Activated CD8-positive, alpha-beta T cell treated with anti-CD3 and anti-CD28 coated beads for 36 hours (primary cell): ENCODE measurements at regions not wholly inside any gene's neighbourhood (a gene's known extent, or its start where the extent isn't known, plus 50 kb on each side); places are given as distances from the start of the nearest gene placed in this dataset.

Source experiments
- ATAC-seq: fragments of 200-7000 bp; cut with Tn5 transposase; one replicate; pipeline ENCODE4 v1.10.0; 2021; ENCODE audit warnings: mild to moderate bottlenecking, moderate library complexity
- CTCF ChIA-PET: fragments of 350-600 bp; sonication (Branson Sonifier 250); formaldehyde crosslinking; loops from one replicate; lab custom pipeline; 2021; ENCODE audit warnings: antibody characterized with exemption; lab: Charles Lee
- POLR2A ChIA-PET: fragments of 350-600 bp; sonication (Branson Sonifier 250); formaldehyde crosslinking; loops from one replicate; lab custom pipeline; 2021; ENCODE audit warnings: antibody characterized with exemption; lab: Charles Lee
- DNase-seq: peaks from one replicate; pipeline ENCODE4 v3.0.0-alpha.2; 2020
- H3K27ac Mint-ChIP-seq: one replicate; pipeline ENCODE4 v1.8.0; 2021; ENCODE audit warnings: mild to moderate bottlenecking, mixed read lengths
- H3K27me3 Mint-ChIP-seq: one replicate; pipeline ENCODE4 v1.8.0; 2021; ENCODE audit warnings: mixed read lengths
- H3K36me3 Mint-ChIP-seq: one replicate; pipeline ENCODE4 v1.8.0; 2021; ENCODE audit warnings: low read depth, mixed read lengths
- H3K4me1 Mint-ChIP-seq: one replicate; pipeline ENCODE4 v1.8.0; 2021; ENCODE audit warnings: low read depth, mixed read lengths
- H3K4me3 Mint-ChIP-seq: one replicate; pipeline ENCODE4 v1.8.0; 2021; ENCODE audit warnings: mild to moderate bottlenecking, moderate library complexity, mixed read lengths
- H3K9me3 Mint-ChIP-seq: one replicate; pipeline ENCODE4 v1.8.0; 2021; ENCODE audit warnings: mixed read lengths
- CTCF ChIP-seq: fragments of 200-600 bp; IDR thresholded peaks from one replicate; pipeline ENCODE4 v1.8.0; 2022; ENCODE audit warnings: antibody characterized with exemption, mild to moderate bottlenecking
- intact Hi-C: fragments of 100-400 bp; cut with micrococcal nuclease; formaldehyde crosslinking; loops from one replicate; pipeline ENCODE4 v1.10.0; 2022

GRCh38 chr2:34875091-34875745 is 1276.1 kb upstream of the FAM98A start:
- H3K4me1 Mint-ChIP-seq: no peaks in the 10 kb centered on the region
- ATAC-seq (no peak), DNase-seq (no peak)
- H3K4me3 Mint-ChIP-seq: no peak overlapping the region
- TF ChIP-seq CTCF: no peak
- no peaks in the 10 kb centered on the region for H3K27me3 Mint-ChIP-seq
- no peaks in the 10 kb centered on the region for H3K36me3 Mint-ChIP-seq
- CTCF ChIA-PET: no interaction called here
- no peaks in the 10 kb centered on the region for H3K9me3 Mint-ChIP-seq
- intact Hi-C loops: no loop called here
- no peak overlapping the region for H3K27ac Mint-ChIP-seq
- POLR2A ChIA-PET: no interaction called here

GRCh38 chr2:34853646-34854045 is 1254.5 kb upstream of the FAM98A start:
- no peaks in the 10 kb centered on the region for H3K4me1 Mint-ChIP-seq
- no peak overlapping the region for H3K27ac Mint-ChIP-seq
- no peak overlapping the region for H3K4me3 Mint-ChIP-seq
- peaks cover 14% of the 10 kb centered on the region for H3K9me3 Mint-ChIP-seq
- intact Hi-C loops: no loop called here
- CTCF ChIA-PET: no interaction called here
- no peaks in the 10 kb centered on the region for H3K27me3 Mint-ChIP-seq
- DNase-seq (no peak), ATAC-seq (no peak)
- no peak for TF ChIP-seq CTCF
- POLR2A ChIA-PET: interaction anchor here (0.6 kb wide), 1 partner anchor 10 kb away, joined by 6 read pairs; no protein-coding TSS in a partner anchor
- no peaks in the 10 kb centered on the region for H3K36me3 Mint-ChIP-seq

GRCh38 chr2:34851804-34852203 is 1252.7 kb upstream of the FAM98A start:
- intact Hi-C loops: no loop called here
- Mint-ChIP-seq H3K27me3 (no peaks in the 10 kb centered on the region), H3K36me3 (no peaks in the 10 kb centered on the region), H3K9me3 (peaks cover 13% of the 10 kb centered on the region), H3K27ac (no peak overlapping the region), H3K4me1 (no peaks in the 10 kb centered on the region), H3K4me3 (no peak overlapping the region)
- ATAC-seq (no peak), DNase-seq (no peak)
- ChIA-PET POLR2A (no interaction called here), CTCF (no interaction called here)
- no peak for TF ChIP-seq CTCF

- ChIA-PET CTCF (no interaction called here), POLR2A (no interaction called here)
- H3K4me1 Mint-ChIP-seq: no peaks in the 10 kb centered on the region
- H3K9me3 Mint-ChIP-seq: peaks cover 8% of the 10 kb centered on the region
- TF ChIP-seq CTCF: no peak
- intact Hi-C loops: no loop called here
- H3K36me3 Mint-ChIP-seq: no peaks in the 10 kb centered on the region
- ATAC-seq: no peak
- H3K27me3 Mint-ChIP-seq: no peaks in the 10 kb centered on the region
- H3K27ac Mint-ChIP-seq: no peak overlapping the region
- no peak for DNase-seq
- no peak overlapping the region for H3K4me3 Mint-ChIP-seq
These were observed 1250.7 kb upstream of the FAM98A start for GRCh38 chr2:34849827-34850226.

GRCh38 chr2:34848691-34849090 is 1249.6 kb upstream of the FAM98A start:
- ChIA-PET CTCF (no interaction called here), POLR2A (no interaction called here)
- H3K27ac Mint-ChIP-seq: no peak overlapping the region
- intact Hi-C loops: no loop called here
- no peak for ATAC-seq
- H3K4me3 Mint-ChIP-seq: no peak overlapping the region
- no peaks in the 10 kb centered on the region for H3K36me3 Mint-ChIP-seq
- DNase-seq: no peak
- H3K9me3 Mint-ChIP-seq: peaks cover 5% of the 10 kb centered on the region
- H3K27me3 Mint-ChIP-seq: no peaks in the 10 kb centered on the region
- no peak for TF ChIP-seq CTCF
- H3K4me1 Mint-ChIP-seq: no peaks in the 10 kb centered on the region
